Activated CD4-positive, alpha-beta T cell treated with anti-CD3 and anti-CD28 coated beads, Interleukin-2, Interleukin-6, amounts not matched to agents 100 ng/mL and 50 ng/mL, durations not matched to agents 16 hours and 8 hours (primary cell): ENCODE measurements at regions not wholly inside any gene's neighbourhood (a gene's known extent, or its start where the extent isn't known, plus 50 kb on each side); places are given as distances from the start of the nearest gene placed in this dataset.

ENCODE experiments used
- DNase-seq: peaks from one replicate; pipeline ENCODE4 v3.0.0-alpha.2; 2020

DNA sequence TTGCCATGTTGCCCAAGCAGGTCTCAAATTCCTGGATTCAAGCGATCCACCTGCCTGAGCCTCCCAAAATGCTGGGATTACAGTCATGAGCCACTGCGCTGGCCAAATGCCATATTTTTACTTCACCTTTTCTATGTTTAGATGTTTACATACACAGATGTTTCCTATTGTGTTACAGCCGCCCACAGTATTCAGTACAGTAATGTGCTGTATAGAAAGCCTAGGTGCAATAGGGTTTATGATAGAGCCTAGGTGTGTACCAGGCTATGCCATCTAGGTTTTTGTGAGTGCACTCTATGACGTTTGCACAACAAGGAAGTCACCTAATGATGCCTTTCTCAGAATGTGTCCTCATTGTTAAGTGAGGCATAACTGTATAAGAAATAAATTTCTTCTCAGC lies 153.4 kb downstream of the CHRM3 start:
- no peak for DNase-seq

DNA sequence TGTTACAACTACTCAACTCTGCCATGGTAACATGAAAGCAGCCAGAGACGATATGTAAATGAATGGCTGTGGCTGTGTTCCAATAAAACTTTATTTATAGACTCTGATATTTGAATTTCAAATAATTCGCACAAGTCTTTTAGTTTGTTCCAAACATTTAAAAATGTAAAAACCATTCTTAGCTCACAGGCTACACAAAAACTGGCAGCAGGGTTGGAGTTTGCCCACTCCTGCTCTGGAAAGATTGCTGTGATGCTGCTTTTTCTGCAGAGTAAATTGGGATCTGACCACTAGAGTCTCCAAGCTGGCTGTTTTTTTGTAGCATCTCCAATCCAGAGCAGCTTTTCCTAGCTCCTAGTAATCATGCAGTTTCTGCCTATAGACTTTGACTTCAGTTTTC lies 157.5 kb downstream of the CHRM3 start:
- no peak for DNase-seq

- no peak for DNase-seq
These were observed 159.1 kb downstream of the CHRM3 start for GRCh38 chr1:239545466-239545865.

DNA sequence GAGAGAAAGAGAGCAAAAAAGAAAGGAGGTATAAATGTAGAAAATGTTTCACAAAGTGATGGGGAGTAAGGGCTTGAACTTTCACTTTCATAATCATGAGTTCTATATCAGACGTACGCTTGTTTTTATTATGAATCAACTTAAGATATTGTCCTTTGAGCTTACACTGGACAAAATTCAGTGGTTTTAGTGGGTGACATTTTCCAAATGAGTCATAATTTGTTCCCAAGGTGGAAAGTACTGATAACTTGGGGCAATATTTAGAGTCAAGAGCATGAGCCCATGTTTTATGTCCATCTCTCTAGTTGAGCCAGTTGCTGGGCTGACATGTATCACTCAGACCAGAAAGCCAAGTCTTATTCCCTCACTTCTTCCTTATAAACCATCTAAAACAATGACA lies 161.6 kb downstream of the CHRM3 start:
- peak; percentile 24 for DNase-seq

GRCh38 chr1:239550178-239550577 lies 163.8 kb downstream of the CHRM3 start:
- DNase-seq, result no peak

DNA sequence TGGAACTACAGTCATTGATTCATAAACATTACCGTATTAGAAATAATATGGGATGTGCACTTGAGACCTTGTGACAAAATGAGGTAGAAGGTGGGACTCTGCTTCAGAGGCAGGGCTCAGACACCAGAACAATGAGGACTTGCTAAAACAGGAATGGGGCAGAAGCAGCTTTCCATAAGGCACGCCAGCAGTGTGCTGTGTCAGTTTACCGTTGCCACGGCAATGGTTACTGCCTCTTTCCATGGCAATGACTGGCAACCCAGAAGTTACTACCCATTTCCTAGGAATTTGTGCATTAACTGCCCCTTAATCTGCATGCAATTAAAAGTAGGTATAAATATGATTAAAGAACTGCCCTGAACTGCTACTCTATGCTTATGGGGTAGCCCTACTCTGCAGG lies 169.0 kb downstream of the CHRM3 start:
- no peak for DNase-seq

- no peak for DNase-seq
These were observed 172.2 kb downstream of the CHRM3 start for GRCh38 chr1:239558559-239558958.

DNA sequence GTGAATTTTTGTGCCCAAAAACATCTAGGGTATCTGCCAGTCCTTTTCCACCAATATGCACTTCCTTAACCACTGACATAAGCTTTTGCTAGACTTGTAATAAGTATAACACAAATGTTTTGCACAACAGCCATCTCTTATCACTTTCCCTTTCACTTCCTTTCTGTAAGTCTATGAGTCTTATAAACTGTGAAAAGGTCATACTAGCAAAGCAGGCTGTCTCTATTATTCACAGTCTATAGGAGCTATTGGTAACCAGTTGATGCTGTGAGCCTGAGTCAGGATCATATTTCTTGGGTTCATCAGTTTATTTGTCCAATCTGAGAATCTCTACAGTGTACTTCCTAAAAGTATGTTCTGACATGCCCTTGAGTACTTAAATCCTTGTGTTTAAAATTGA lies 172.6 kb downstream of the CHRM3 start:
- no peak for DNase-seq

DNA sequence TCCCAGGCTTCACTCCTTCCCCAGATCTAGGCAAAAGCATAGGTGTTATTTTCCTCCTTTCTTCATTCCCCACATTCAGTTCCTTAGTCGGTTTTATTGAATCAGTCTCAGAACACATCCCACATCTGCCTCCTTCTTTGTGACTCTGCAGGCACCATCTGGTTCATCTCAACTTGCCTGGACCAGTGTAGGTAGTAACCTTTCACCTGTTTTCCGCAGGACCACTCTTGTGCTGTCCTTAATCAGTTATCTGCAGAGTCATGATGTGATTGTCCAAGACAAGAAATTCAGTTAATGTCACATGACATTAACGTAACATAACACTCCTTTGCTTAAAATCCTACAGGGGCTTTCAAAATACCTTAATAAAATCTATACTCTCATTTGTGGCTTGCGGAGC lies 174.6 kb downstream of the CHRM3 start:
- DNase-seq, result no peak

DNA sequence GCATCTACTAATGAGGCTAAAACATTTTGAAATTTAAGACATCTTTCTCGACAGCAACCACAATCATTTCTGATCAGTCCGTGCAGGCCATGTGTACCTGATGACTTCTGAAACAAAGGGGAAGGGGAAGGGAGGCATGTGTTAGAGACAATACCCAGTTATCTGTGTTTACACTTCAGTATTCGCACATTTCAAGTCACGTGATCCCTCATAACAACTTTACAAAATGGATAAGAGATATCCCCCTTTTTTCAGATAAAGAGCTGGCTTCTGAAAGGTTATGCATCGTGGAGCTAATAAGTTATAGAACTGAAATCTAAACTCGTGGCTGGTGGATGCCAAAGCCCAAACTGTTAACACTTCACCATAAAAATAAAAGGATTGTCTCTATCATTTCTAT lies 175.7 kb downstream of the CHRM3 start:
- DNase-seq, result no peak

DNA sequence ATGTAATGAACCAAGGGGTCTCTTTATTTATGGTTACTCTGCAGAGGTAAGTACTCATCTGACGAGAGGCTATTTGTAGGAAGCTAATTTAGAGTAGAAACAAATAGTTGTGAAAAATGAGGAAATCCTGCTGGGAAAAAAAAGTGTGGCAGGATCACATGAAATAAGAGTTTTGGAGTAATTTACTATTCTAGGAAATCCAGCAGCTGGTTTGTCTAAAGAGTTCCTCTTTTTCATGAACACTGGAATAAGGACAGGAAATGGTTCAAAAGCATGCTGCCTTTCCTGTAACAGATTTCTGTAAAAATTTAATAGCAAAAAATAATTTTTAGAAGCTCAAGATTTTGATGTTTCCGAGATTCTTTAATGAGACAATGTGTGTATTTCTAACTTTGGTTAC lies 177.3 kb downstream of the CHRM3 start:
- DNase-seq, result no peak

DNA sequence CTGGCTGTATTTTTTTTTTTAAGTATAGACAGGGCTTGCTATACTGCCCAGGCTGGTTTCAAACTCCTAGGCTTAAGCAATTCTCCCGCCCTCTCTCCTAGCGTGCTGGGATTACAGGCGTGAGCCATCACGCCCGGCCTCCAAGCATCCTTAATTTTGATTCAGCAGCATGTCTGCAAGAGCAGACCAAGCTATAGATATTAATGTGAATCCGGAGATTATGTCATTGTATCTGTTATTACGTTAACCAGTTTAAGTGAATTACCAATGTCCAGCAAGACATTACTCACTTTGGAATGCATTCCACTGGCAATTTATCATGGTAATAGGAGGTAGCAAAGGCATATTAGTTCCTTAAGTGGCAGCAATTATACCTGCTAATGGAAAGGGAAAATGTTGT lies 179.7 kb downstream of the CHRM3 start:
- no peak for DNase-seq

GRCh38 chr1:239570878-239571277 lies 184.5 kb downstream of the CHRM3 start:
- no peak for DNase-seq

- DNase-seq, result peak; percentile 15
These were observed 185.8 kb downstream of the CHRM3 start for GRCh38 chr1:239572183-239572582.

DNA sequence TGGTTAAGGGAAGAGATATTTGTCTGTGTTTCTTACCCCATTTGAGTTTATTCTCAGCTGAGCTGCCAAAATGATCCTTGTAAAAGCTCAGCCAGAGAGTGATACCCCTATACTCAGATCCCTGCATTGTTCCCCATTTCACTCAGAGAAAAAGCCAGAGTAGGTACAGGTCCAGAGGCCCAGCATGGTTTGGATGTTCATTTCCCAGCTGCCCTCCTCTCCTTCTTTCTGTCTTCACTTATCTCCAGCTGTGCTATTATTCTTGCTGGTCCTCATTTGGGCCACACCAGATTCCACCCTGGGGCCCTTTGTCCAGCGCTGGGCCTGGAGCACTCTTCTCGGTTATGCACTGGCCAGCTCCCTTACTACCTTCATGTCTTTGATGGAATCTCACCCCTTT lies 187.7 kb downstream of the CHRM3 start:
- no peak for DNase-seq

DNA sequence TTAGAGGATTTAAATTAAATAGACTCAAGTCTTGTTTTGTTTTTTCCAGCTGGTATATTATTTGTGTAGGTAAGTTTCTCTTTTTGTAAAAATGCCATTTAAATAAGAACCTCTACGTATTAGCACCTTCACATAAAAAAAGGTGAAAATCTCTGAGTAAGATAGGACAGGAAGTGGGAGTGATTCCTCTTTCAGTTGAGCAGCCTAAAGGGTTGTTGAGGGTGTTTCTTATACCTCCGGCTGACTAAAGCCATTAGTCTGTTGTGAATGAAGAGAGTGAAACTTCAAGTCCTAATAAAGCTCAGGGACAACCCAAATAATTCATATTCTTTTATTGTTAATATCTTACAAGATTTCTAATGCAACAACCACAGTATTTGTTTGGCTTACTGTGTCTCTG lies 188.7 kb downstream of the CHRM3 start:
- DNase-seq, result peak; percentile 19

GRCh38 chr1:239583536-239583935 lies 197.2 kb downstream of the CHRM3 start:
- no peak for DNase-seq

- no peak for DNase-seq
These were observed 199.8 kb downstream of the CHRM3 start for GRCh38 chr1:239586128-239586527.

- DNase-seq, result peak; percentile 43
These were observed 200.7 kb downstream of the CHRM3 start for GRCh38 chr1:239587066-239587465.

DNA sequence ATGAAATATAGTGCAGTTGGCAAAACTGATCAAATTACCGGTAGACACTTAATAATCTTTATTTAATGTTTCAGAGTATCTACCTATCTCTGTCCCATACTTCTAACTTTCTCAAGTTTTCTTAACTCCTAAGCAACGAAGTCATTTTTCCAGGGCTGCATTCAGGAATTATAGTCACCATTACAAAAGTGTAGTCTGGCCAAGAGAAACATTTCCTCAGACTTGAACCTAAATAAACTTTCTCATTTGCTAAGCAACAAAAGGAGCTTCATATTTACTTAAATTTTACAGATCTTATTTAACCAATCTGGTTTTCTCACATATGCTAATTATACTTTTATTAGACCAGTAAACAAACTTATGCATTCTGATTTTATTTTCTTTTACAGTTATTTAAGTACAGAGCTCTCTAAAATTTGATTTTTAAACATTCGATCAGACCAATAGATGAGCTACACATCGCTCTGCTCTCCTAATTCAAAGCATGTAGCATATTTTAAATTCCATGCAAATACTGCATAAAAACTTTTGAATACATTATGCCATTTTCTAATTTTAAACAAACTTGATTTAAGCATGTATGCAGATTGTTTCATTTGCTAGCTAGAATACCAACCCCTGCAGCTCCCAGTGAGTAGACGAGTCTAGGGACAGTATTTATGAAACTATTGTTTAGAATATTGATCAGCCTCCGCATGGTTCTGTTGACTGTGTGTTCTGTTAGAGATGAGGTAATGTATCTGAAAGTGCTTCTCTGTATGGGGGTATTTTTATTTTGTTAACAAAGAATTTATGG lies 201.4 kb downstream of the CHRM3 start:
- DNase-seq, result no peak

- no peak for DNase-seq
These were observed 204.2 kb downstream of the CHRM3 start for GRCh38 chr1:239590556-239590955.

DNA sequence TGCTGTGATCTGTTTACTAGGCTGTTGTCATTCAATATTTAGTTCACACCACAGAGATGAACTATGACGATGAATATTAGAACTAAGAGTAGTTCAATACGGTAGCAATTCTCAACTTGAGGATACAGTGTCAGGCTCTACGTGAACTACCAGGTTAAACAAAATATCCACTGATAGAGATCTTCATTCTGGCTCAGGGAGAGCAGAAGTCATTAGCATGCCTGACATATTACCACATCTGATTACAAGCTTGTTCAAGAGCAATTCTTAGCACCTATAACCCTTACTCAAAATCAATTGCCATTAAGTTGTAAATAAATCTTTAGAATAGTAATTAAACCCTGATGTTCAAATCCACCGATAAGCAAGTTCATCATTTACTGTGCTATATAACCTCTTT lies 207.2 kb downstream of the CHRM3 start:
- no peak for DNase-seq

- no peak for DNase-seq
These were observed 214.2 kb downstream of the CHRM3 start for GRCh38 chr1:239600588-239600987.

DNA sequence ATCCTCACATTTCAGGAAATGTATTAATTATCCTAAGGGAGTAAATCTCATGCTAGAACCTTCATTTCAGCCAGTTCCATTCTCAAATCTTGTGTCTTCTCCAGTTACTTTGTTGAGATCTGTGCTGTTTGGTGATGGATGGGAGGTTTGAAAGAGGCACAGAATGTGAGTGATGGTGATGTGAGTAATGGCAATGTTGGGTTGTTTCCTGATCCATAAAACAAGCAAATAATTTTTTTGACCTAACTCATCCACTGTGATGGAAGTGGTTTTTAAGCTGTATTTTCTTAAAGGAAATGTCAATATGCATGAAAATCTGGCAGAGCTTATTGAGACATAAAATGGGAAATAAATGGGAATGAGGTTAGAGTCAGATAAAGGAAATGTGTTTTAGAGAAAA lies 214.7 kb downstream of the CHRM3 start:
- no peak for DNase-seq

DNA sequence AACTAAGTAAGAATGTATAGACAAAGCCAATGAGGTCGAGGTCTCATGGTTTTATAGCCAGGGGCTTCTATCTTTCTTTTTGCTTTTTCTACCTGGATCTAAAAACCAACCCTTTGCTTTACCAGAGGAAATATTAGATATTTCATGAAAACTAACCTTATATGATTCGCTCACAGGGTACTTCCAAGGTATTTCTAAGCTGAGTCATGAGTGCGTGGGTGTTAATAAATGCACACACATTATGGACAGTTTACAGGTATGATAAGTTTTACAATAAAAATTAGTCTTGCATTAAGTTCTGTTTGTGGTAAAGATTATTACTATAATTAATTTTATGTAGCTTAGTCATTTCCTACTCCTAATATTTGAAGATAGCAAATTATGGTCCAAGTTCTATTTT lies 217.2 kb downstream of the CHRM3 start:
- DNase-seq, result no peak
